CD4-positive, alpha-beta T cell treated with Interleukin-2 at 100 ng/mL for 4 hours (primary cell): ENCODE measurements at regions not wholly inside any gene's neighbourhood (a gene's known extent, or its start where the extent isn't known, plus 50 kb on each side); places are given as distances from the start of the nearest gene placed in this dataset.
"Not testable (repeated sequence)": the region's sequence is repeated elsewhere in the genome, so short reads cannot be mapped to it uniquely, and the experiment has no call there.

Experiments used
- DNase-seq: peaks from one replicate; pipeline ENCODE4 v3.0.0-alpha.2; 2020; ENCODE audit warnings: low spot score

DNA sequence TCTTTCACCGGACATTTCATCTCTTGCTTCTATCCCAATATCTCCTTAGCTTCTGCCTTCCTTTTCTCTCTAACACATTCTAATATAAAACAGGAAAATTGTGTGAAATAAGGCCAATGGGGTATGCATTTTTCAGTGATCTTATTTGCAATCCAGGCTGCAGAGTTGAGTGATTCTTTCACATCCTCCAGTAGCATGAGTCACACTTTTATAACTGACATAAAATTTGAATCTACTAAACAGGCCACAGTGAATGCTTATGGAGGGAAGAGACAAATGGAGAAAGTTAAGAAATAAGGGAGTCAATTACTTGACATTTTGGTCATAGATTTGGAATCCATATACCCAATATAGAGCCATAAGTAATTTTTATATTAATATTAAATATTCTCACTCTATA lies 1037.0 kb upstream of the SPRY2 start:
- DNase-seq: no peak

DNA sequence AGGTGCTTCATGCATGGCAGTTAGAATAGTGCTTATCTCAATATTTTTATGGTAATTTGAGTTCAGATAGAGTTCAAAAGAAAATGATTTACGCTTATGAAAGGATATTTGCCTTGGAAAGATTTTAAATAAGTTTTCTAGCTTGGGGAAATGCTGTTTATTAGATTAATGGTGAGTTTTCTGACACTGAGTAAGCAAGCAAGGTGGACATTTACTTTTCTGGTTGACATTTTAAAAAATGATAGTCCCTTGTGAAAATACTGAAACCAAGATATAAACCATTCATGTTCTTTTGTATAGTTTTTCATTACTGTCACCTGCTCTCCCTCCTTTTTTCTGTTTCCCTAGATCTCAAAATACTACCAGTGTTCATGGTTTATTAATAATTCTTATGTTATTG lies 1034.8 kb upstream of the SPRY2 start:
- DNase-seq: no peak

DNA sequence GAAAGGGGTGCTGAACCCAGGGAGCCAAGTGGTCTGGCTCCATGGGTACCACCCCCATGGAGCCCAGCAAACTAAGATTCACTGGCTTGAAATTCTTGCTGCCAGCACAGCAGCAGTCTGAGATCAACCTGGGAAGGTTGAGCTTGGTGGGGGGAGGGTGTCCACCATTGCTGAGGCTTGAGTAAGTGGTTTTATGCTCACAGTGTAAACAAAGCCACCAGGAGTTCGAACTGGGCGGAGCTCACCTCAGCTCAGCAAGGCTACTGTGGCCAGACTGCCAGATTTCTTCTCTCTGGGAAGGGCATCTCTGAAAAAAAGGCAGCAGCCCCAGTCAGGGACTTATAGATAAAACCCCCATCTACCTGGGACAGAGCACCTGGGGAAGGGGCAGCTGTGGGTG lies 1021.8 kb upstream of the SPRY2 start:
- not testable (repeated sequence) for DNase-seq

DNA sequence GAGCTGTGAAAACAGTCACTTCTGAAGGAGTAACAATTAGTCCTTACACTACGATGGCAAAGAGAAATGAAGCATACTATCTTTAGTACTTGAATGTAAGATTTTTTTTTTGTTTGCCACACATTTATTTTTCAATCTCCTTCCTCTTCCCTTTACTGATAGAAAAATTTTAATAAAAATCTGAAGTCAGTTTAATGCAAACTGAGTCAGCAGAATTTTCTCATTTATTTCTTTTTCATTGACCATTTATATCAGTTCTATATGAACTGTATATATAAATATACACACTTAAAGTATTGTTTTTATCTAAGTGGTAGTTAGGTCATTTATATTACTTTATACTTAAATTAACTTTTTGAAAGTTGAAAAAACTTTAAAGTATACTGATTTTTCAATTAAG lies 1009.1 kb upstream of the SPRY2 start:
- DNase-seq: no peak

DNA sequence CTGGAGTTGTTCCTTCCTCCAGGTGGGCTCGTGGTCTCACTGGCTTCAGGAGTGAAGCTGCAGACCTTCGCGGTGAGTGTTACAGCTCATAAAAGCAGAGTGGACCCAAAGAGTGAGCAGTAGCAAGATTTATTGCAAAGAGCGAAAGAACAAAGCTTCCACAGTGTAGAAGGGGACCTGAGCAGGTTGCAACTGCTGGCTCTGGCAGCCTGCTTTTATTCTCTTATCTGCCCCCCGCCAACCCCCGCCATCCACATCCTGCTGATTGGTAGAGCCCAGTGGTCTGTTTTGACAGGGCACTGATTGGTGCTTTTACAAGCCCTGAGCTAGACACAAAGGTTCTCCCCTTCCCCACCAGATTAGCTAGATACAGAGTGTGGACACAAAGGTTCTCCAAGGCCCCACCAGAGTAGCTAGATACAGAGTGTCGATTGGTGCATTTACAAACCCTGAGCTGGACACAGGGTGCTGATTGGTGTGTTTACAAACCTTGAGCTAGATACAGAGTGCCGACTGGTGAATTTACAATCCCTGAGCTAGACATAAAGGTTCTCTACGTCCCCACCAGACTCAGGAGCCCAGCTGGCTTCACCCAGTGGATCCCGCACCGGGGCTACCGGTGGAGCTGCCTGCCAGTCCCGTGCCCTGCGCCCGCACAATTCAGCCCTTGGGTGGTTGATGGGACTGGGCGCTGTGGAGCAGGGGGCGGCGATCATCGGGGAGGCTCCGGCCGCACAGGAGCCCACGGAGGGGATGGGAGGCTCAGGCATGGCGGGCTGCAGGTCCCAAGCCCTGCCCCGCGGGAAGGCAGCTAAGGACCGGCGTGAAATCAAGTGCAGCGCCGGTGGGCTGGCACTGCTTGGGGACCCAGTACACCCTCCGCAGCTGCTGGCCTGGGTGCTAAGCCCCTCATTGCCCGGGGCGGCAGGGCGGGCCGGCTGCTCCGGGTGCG lies 999.5 kb upstream of the SPRY2 start:
- DNase-seq: not testable (repeated sequence)

DNA sequence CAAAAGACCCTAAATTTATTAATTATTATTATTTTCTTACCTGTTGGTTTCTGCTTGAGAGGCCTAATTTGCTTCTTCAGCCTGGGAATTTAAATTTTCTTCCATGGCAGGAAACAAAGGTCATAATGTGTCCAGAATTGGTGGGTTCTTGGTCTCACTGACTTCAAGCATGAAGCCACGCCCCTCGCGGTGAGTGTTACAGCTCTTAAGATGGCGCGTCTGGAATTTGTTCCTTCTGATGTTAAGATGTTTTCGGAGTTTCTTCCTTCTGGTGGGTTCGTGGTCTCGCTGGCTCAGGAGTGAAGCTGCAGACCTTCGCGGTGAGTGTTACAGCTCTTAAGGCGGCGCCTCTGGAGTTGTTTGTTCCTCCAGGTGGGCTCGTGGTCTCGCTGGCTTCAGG lies 998.7 kb upstream of the SPRY2 start:
- not testable (repeated sequence) for DNase-seq

DNA sequence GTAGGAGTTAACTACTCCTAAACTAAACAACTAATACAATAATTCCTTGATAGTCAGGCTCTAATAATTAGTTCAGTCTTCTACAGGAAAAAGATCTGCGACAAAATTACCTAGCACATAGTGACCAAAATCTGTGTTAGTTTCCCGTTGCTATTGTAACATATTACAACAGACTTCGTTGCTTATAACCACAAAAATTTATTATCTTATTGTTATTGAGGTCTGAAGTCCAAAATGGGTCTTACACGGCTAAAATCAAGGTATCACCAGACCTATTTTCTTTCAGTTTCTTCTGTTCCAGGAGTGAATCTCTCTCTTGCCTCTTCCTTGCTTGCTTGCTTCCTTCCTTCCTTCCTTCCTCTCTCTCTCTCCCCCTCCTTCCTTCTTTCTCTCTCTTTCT lies 993.6 kb upstream of the SPRY2 start:
- DNase-seq: no peak

DNA sequence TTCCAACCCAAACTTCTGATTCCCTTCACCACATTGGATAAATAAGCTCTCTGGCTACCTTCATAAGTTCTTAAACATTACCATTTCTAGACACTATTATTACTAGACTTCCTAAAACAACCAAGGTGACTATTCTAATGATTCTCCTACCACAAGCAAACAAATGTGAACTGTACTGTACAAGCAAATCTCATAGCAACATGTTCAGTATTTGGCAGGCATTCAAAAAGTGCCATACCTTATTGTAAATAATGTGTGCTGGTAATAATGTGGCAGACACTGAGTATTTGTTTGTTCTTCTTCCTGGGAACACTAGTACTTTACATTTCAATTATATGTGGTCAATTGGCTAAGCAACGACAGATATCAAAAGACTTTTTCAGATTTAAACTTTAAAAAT lies 986.0 kb upstream of the SPRY2 start:
- DNase-seq: no peak

DNA sequence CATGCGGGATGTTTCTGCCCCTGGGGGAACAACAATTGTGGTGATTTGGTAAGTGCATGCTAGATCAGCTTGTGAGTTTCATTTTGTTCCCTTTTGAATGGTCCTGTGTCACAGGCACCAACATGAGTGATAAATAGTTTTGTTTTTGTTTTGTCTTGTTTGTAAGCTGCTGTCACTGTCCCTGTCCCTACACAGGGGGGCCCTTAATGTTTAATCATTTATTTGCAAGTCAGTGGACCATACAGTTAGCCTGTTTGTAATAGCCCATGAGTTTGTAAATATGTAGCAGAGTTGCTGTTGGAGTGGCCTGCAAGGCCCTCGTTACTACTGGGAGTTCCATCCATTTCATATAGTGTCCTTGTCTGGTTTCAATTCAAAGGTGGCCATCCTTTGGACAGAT lies 979.6 kb upstream of the SPRY2 start:
- DNase-seq: no peak

DNA sequence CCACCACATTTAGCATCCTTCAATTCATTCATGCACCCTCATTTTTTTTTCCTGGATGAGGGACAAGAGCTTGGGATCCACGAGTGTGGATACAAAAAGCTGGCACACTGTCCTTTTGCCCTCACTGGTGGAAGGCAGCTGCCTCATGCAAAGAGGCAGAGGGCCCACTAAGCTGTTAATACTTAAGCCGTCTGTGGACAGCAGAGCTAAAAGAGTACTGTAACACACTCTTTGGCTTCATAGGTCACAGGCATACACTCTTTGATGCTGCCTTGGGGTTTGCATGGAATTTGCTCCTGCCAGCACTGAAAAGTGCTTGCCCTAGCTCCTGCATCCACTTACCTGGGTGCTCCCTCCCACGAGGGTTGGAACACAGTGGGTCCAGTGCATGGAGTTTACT lies 978.4 kb upstream of the SPRY2 start:
- no peak for DNase-seq

DNA sequence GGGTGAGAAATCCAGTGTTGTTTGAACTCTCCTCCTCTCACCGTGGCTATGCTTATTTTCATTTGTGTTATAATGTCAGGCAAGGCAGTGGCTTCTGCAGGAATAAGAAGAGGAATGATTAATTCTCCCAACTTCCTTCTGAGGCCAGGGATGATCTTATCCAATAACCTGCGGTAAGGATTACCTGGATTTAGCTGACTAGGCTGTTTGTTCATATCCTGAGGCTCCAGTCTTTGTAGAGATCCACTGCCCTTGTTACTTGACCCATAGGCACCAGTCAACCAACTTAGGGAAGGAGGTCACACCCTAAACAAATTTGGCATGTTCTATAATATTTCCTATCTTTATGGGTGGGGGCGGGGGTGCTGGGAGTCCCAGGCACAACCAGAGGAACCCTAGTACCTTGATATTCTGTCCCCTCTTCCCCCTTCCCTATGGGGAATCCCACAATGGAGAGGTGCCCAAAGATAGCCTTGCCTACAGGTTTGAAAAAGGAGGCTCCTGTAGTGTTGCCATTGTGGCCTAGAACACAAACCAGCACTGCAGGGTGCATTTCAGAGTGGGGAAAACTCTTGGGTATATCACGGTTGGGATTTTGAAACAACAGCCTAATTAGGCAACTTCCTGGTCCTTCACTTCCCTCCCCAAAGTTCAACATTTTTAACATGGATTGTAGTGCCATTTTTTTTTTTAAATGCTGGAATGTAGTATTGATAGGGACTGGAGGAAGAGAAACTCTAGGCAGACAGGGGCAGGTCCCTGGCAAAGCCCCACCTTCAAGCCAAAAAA lies 977.5 kb upstream of the SPRY2 start:
- DNase-seq: no peak

DNA sequence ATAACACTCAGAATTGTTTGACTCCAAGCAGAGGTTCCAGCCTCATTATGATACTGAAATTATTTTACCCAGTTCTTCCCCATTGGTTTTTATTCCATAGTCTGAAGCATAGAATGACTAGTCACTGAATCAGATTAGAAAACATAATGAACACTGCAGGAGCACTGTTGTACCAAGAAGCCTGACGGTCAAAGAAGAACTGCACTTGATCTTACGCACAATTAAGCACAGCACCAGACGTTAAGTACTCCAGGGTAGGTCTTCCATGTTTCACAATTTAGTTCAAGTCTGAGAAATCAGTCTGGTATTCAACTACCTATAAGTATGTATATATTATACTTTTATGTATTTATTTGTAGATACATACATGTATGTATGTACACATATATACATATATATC lies 973.5 kb upstream of the SPRY2 start:
- DNase-seq: no peak

DNA sequence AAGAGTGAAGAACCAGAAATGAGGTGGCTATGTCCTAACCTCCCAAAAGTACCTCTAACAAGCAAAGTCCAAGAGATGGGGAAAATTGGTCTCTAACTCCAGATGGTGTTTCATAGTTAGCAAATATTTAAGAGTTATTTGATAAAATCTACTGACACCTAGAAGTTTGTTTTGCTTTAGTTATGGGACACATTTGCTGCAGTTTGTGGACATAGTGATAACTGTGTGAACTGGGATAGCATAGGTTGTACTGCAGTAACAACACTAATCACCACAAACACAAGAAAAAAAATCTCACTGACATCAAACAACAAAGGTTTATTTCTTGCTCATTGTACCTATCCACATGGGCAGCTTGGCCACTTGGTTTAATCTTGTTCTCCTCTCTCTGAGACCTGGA lies 965.0 kb upstream of the SPRY2 start:
- DNase-seq: no peak

DNA sequence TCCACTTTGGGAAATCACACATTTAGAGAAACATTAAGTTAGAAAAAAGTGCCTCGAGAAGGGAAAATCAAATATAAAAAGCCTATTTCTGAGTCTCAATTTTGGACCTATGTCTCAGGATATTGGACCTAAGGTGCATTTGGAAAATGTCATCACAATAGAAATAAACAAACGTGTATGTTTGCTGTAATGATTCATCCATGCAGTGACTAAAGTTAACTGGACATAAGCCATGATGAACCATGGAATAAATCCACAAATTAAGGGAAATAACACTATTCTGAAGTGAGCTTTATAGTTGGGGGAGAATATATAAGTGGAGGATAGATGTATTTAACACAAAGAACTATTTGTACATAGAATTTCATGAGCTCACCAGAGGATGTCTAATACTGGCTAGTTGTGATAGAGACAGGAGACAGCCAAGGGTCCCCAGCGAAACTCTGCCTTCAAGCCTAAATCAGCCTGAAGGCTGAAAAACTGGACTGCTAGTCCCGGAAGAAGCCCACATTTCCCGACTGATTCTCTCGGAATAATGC lies 963.3 kb upstream of the SPRY2 start:
- no peak for DNase-seq

DNA sequence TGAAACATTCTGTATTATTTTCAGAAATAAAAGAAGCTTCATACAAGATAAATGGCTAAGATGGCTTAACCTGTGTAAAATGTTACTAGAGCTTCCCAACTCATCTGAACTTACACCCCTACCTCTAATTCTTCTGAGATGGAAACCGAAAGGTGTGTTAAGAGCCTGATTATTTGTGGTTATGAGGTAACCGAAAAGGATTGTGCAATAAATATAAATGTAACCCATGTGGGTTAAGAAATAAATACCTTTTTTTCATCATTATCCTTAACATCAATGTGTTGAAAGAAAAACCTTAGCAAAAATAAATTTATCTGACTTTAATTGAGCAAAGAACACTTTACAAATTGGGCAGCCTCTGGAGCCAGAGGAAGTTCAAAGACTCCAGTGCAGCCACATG lies 961.8 kb upstream of the SPRY2 start:
- DNase-seq: no peak

DNA sequence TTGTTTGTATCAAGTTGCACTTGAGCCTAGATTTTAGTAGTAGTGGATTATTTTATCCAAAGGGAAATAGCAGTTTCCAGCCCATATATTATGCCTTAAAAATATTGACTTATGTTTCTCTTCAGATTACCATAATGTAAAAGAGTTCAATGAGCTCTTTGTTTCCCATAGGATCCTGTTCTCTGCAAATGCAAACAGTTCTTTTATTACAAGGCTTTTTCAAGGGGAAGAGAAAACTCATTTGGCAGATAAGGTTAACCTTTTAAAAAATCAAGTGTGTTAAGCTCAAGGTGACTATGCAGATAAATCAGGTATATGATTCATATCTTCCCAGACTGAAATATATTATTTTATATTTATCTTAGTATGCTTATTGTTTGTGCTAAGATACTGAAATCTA lies 961.2 kb upstream of the SPRY2 start:
- no peak for DNase-seq

DNA sequence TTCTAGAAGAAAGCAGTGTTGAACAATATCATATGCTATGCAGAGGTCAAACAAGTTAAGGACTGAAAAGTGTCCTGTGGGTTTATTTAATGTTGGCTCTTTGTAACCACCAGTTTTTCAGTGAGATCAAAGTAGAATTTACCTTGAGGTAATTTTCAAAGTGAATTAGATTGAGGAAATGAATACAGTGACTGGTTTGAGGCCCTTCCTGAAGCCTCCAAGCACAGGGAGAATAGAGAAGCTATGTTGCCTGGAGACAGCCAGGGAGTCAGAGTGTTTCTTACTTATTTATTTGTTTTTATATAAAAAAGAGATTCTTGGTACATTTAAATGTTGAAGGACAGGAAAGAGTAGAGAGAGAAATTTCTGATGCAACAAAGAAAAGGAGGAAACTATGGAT lies 954.3 kb upstream of the SPRY2 start:
- DNase-seq: no peak

DNA sequence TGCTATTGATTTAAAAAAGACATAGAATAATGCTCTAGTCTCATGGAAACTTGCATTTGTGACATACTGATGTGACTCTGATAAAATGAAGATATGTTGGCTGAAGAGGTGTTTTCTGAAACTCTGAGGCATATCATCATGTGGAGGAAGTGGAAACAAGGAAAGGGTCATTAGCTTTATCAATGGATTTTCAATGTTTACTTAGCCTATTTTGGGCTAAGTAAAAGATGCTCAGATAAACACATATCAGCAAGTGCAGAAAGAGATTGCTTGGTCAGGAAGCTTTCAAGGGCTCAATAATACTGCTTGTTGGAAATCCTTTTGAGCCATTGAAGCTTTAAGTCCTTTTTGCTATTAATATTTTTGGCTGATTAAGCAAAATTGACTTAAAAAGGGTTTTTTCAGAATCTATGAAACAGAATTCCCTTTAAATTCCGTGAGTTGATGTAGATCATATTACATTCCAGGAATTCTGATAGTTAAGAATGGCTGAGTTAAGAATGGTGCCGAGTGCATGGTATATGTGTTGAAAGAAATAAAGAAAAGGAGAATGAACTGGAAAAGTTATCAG lies 952.8 kb upstream of the SPRY2 start:
- DNase-seq: no peak

DNA sequence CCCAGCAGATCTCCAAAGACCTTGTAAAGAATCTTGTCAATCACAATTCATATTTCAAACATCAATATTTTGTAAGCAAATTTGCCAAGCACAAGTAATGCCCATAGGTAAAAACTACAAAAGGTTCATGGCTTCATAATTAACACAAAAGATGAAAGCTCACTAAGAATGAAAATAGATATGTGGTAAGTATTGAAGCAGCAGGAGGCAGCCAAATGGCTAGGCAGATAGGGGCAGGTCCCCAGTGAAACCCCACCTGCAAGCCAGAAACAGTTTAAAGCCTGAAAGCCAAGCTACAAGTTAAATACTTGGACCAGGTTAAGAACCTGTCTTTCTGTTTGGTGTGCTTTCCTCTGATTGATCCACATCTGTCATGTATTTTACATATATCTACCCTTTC lies 942.6 kb upstream of the SPRY2 start:
- no peak for DNase-seq

DNA sequence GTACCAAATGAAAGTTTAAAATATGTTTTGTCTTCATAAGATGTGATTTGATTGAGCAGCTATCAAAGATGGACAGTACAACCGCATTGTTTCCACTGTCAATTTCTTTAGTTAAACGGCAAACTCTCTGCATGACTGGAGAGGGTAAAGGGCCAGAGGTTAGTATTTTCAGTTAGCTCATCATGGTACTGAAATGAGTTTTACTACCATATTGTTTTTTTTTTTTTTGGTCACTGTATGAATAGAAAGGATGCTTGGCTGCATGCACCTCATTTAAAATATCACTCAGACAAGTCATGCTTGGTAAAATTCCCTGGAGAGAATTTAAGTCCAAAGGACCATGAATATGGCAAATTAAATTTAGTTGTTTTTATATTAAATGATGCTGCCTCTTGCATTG lies 942.1 kb upstream of the SPRY2 start:
- no peak for DNase-seq

DNA sequence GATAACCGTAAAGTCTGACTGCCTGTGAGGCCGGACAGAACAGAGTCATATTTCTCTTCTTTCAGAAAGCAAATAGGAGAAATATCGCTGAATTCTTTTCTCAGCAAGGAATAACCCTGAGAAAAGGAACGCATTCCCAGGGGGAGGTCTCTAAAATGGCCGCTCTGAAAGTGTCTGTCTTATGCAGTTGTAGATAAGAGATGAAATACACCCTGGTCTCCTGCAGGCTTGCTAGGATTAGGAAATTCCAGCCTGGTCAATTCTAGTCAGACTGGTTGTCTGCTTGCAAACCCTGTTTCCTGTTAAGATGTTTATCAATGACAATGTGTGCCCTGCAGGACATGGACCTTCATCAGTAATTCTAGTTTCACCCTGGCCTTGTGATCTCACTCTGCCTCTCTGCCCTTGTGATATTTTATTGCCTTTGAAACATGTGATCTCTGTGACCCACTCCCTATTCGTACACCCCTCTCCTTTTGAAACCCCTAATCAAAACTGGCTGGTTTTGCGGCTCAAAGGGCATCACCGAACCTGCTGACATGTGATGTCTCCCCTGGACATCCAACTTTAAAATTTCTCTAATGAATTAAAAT lies 934.8 kb upstream of the SPRY2 start:
- no peak for DNase-seq

DNA sequence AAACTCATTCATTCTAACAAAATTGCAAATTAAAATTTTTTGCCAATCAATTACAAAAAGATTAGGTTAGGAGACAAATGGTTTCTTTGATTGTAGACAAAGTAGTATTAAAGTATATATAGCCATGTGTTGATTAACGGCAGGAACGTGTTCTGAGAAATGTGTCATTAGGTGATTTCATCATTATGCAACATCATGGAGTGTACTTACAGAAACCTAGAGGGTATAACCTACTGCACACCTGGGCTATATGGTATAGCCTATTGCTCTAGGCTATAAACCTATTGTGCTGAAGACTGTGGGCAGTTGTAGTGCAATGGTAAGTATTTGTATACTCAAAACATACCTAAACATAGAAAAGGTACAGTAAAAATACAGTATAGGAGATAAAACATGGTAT lies 906.8 kb upstream of the SPRY2 start:
- no peak for DNase-seq
